ENCODE measurements at regions not wholly inside any gene's neighbourhood (a gene's known extent, or its start where the extent isn't known, plus 50 kb on each side); places are given as distances from the start of the nearest gene placed in this dataset.
"Not testable (repeated sequence)": the region's sequence is repeated elsewhere in the genome, so short reads cannot be mapped to it uniquely, and the experiment has no call there.

- POLR2A ChIA-PET = no interaction called here
- CTCF ChIA-PET = no interaction called here
- no peak for DNase-seq (ENCODE audit: extremely low spot score)
- TF ChIP-seq ARNT (IDR thresholded peaks at IDR 0.05) (no peak), L3MBTL2 (conservative IDR thresholded peaks at IDR 0.05) (no peak), TARDBP (IDR thresholded peaks at IDR 0.05) (no peak), SUZ12 (IDR thresholded peaks at IDR 0.05) (no peak), BHLHE40 (IDR thresholded peaks at IDR 0.05; ENCODE audit: borderline replicate concordance) (no peak), FOXM1 (IDR thresholded peaks at IDR 0.05; ENCODE audit: borderline replicate concordance) (no peak), NFRKB (IDR thresholded peaks at IDR 0.05) (no peak), LEF1 (IDR thresholded peaks at IDR 0.05; ENCODE audit: borderline replicate concordance) (no peak), SP1 (IDR thresholded peaks at IDR 0.05) (no peak), ELF4 (IDR thresholded peaks at IDR 0.05) (no peak), FOXA1 (IDR thresholded peaks at IDR 0.05) (no peak), CTBP1 (IDR thresholded peaks at IDR 0.05; ENCODE audit: borderline replicate concordance) (no peak), FOXK2 (IDR thresholded peaks at IDR 0.05) (no peak), ZNF384 (IDR thresholded peaks at IDR 0.05) (no peak), HDGF (IDR thresholded peaks at IDR 0.05; ENCODE audit: borderline replicate concordance) (no peak)
- TF ChIP-seq, protein P1, sequence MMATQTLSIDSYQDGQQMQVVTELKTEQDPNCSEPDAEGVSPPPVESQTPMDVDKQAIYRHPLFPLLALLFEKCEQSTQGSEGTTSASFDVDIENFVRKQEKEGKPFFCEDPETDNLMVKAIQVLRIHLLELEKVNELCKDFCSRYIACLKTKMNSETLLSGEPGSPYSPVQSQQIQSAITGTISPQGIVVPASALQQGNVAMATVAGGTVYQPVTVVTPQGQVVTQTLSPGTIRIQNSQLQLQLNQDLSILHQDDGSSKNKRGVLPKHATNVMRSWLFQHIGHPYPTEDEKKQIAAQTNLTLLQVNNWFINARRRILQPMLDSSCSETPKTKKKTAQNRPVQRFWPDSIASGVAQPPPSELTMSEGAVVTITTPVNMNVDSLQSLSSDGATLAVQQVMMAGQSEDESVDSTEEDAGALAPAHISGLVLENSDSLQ (IDR thresholded peaks at IDR 0.05) = no peak
Observed at GRCh38 chr14:37731094-37731493, 135.7 kb downstream of the TTC6 start.

GRCh38 chr14:37745657-37746056 is 150.2 kb downstream of the TTC6 start:
- no peak for TF ChIP-seq CTBP1 (IDR thresholded peaks at IDR 0.05; ENCODE audit: borderline replicate concordance)
- no peak for TF ChIP-seq NFRKB (IDR thresholded peaks at IDR 0.05)
- TF ChIP-seq ARNT (IDR thresholded peaks at IDR 0.05) = no peak
- TF ChIP-seq FOXK2 (IDR thresholded peaks at IDR 0.05) = no peak
- TF ChIP-seq SUZ12 (IDR thresholded peaks at IDR 0.05) = no peak
- no peak for TF ChIP-seq LEF1 (IDR thresholded peaks at IDR 0.05; ENCODE audit: borderline replicate concordance)
- no peak for TF ChIP-seq HDGF (IDR thresholded peaks at IDR 0.05; ENCODE audit: borderline replicate concordance)
- TF ChIP-seq, protein P1 (IDR thresholded peaks at IDR 0.05) = no peak
- TF ChIP-seq FOXM1 (IDR thresholded peaks at IDR 0.05; ENCODE audit: borderline replicate concordance) = no peak
- TF ChIP-seq ELF4 (IDR thresholded peaks at IDR 0.05) = no peak
- no peak for TF ChIP-seq FOXA1 (IDR thresholded peaks at IDR 0.05)
- no peak for TF ChIP-seq L3MBTL2 (conservative IDR thresholded peaks at IDR 0.05)
- no peak for TF ChIP-seq TARDBP (IDR thresholded peaks at IDR 0.05)
- no peak for DNase-seq (ENCODE audit: extremely low spot score)
- POLR2A ChIA-PET = no interaction called here
- CTCF ChIA-PET = no interaction called here

GRCh38 chr14:37746140-37746832 is 150.9 kb downstream of the TTC6 start:
- POLR2A ChIA-PET = no interaction called here
- TF ChIP-seq ELF4 (IDR thresholded peaks at IDR 0.05) = no peak
- TF ChIP-seq FOXA1 (IDR thresholded peaks at IDR 0.05) = no peak
- TF ChIP-seq TARDBP (IDR thresholded peaks at IDR 0.05) = no peak
- TF ChIP-seq BHLHE40 (IDR thresholded peaks at IDR 0.05; ENCODE audit: borderline replicate concordance) = no peak
- no peak for TF ChIP-seq FOXK2 (IDR thresholded peaks at IDR 0.05)
- no peak for TF ChIP-seq SUZ12 (IDR thresholded peaks at IDR 0.05)
- no peak for TF ChIP-seq ZNF384 (IDR thresholded peaks at IDR 0.05)
- TF ChIP-seq NFRKB (IDR thresholded peaks at IDR 0.05) = no peak
- TF ChIP-seq ARNT (IDR thresholded peaks at IDR 0.05) = no peak
- CTCF ChIA-PET = no interaction called here
- DNase-seq (ENCODE audit: extremely low spot score) = no peak

- CTCF ChIA-PET = interaction anchor here (0.6 kb wide), 1 partner anchor 100 kb away, joined by 8 read pairs; no protein-coding TSS in a partner anchor
- TF ChIP-seq ARNT (IDR thresholded peaks at IDR 0.05) (no peak), BHLHE40 (IDR thresholded peaks at IDR 0.05; ENCODE audit: borderline replicate concordance) (no peak), ZNF384 (IDR thresholded peaks at IDR 0.05) (no peak), FOXK2 (IDR thresholded peaks at IDR 0.05) (no peak), L3MBTL2 (conservative IDR thresholded peaks at IDR 0.05) (no peak), CTBP1 (IDR thresholded peaks at IDR 0.05; ENCODE audit: borderline replicate concordance) (no peak), SUZ12 (IDR thresholded peaks at IDR 0.05) (no peak), FOXM1 (IDR thresholded peaks at IDR 0.05; ENCODE audit: borderline replicate concordance) (no peak), ELF4 (IDR thresholded peaks at IDR 0.05) (no peak), SP1 (IDR thresholded peaks at IDR 0.05) (no peak), TARDBP (IDR thresholded peaks at IDR 0.05) (no peak), FOXA1 (IDR thresholded peaks at IDR 0.05) (no peak), NFRKB (IDR thresholded peaks at IDR 0.05) (no peak), HDGF (IDR thresholded peaks at IDR 0.05; ENCODE audit: borderline replicate concordance) (no peak)
- TF ChIP-seq, protein P1 (IDR thresholded peaks at IDR 0.05) = no peak
- no peak for DNase-seq (ENCODE audit: extremely low spot score)
- POLR2A ChIA-PET = no interaction called here
Observed at GRCh38 chr14:37753459-37753858, 158.0 kb downstream of the TTC6 start.

- CTCF ChIA-PET; DNase-seq (ENCODE audit: extremely low spot score); POLR2A ChIA-PET: not testable (repeated sequence)
Observed at GRCh38 chr14:37760275-37760674, 164.8 kb downstream of the TTC6 start.

- ChIA-PET CTCF (no interaction called here), POLR2A (no interaction called here)
- TF ChIP-seq TARDBP (IDR thresholded peaks at IDR 0.05) (no peak), ARNT (IDR thresholded peaks at IDR 0.05) (no peak), ELF4 (IDR thresholded peaks at IDR 0.05) (no peak), NFRKB (IDR thresholded peaks at IDR 0.05) (no peak), SP1 (IDR thresholded peaks at IDR 0.05) (no peak), ZNF384 (IDR thresholded peaks at IDR 0.05) (no peak), SUZ12 (IDR thresholded peaks at IDR 0.05) (no peak), LEF1 (IDR thresholded peaks at IDR 0.05; ENCODE audit: borderline replicate concordance) (no peak), FOXA1 (IDR thresholded peaks at IDR 0.05) (no peak), FOXM1 (IDR thresholded peaks at IDR 0.05; ENCODE audit: borderline replicate concordance) (no peak), HDGF (IDR thresholded peaks at IDR 0.05; ENCODE audit: borderline replicate concordance) (no peak), L3MBTL2 (conservative IDR thresholded peaks at IDR 0.05) (no peak), CTBP1 (IDR thresholded peaks at IDR 0.05; ENCODE audit: borderline replicate concordance) (no peak), FOXK2 (IDR thresholded peaks at IDR 0.05) (no peak)
- TF ChIP-seq, protein P1 (IDR thresholded peaks at IDR 0.05) = no peak
- DNase-seq (ENCODE audit: extremely low spot score) = no peak
Observed at GRCh38 chr14:37763266-37763665, 167.8 kb downstream of the TTC6 start.

GRCh38 chr14:37772283-37772682 is 176.9 kb downstream of the TTC6 start:
- CTCF ChIA-PET; POLR2A ChIA-PET; DNase-seq (ENCODE audit: extremely low spot score): not testable (repeated sequence)

Measured in HEK293T (cell line).